H1 (cell line): ENCODE measurements at regions not wholly inside any gene's neighbourhood (a gene's known extent, or its start where the extent isn't known, plus 50 kb on each side); places are given as distances from the start of the nearest gene placed in this dataset.

Experiments
- CTCF ChIA-PET: fragments of 300-600 bp; sonication (Branson Sonifier 250); formaldehyde crosslinking; loops from one replicate; lab custom pipeline; 2021; ENCODE audit not compliant: partially characterized antibody; lab: Charles Lee
- POLR2A ChIA-PET: fragments of 300-600 bp; sonication (Branson Sonifier 250); formaldehyde crosslinking; loops from one replicate; lab custom pipeline; 2021; ENCODE audit warnings: inconsistent platforms; ENCODE audit not compliant: partially characterized antibody; lab: Charles Lee
- DNase-seq, 2 experiments: peaks; one replicate each; pipeline versions ENCODE4 v3.0.0 to v3.0.0-alpha.2; 2010 to 2022; ENCODE audit warnings: low spot score in 2 of 2, low read depth in 1 of 2, mixed read lengths in 1 of 2
- FAIRE-seq: peaks from 2 replicates; lab custom pipeline; 2011; peaks lifted over from hg19 to GRCh38; lab: Jason Lieb, UNC
- H2AFZ ChIP-seq: 2 replicates; pipeline ENCODE4 v1.8.1; 2012; ENCODE audit warnings: low read length, inconsistent platforms
- H2AK5ac ChIP-seq: 2 replicates; pipeline ENCODE4 v1.6.1; 2013; ENCODE audit warnings: low read depth, low read length
- H2BK120ac ChIP-seq: replicated peaks from 2 replicates; pipeline ENCODE3; 2013; ENCODE audit warnings: low read depth, low read length, inconsistent platforms
- H2BK12ac ChIP-seq: 2 replicates; pipeline ENCODE4 v1.6.1; 2013; ENCODE audit warnings: low read depth, low read length
- H2BK15ac ChIP-seq: 2 replicates; pipeline ENCODE4 v1.6.1; 2013; ENCODE audit warnings: low read length
- H2BK20ac ChIP-seq: 2 replicates; pipeline ENCODE4 v1.6.1; 2013; ENCODE audit warnings: low read length
- H2BK5ac ChIP-seq: 2 replicates; pipeline ENCODE4 v1.6.1; 2013; ENCODE audit warnings: low read depth, low read length
- H3K14ac ChIP-seq: 2 replicates; pipeline ENCODE4 v1.6.1; 2013; ENCODE audit warnings: inconsistent platforms; ENCODE audit not compliant: insufficient read length
- H3K18ac ChIP-seq: 2 replicates; pipeline ENCODE4 v1.6.1; 2013; ENCODE audit warnings: low read length; ENCODE audit errors: extremely low read depth
- H3K23ac ChIP-seq: 2 replicates; pipeline ENCODE4 v1.6.1; 2013; ENCODE audit warnings: inconsistent platforms; ENCODE audit not compliant: insufficient read length
- H3K23me2 ChIP-seq: 2 replicates; pipeline ENCODE4 v1.6.1; 2013; ENCODE audit warnings: low read depth, low read length
- H3K27ac ChIP-seq: 2 replicates; pipeline ENCODE4 v1.6.1; 2011; ENCODE audit warnings: low read depth, low read length, inconsistent platforms
- H3K27me3 ChIP-seq, 4 experiments: replicated peaks in 1 of 4; 1 replicate in 1 of 4; 2 replicates in 3 of 4; pipeline versions ENCODE4 v1.6.1 to v1.8.1; 2011 to 2013; ENCODE audit warnings: low read length in 3 of 4, mild to moderate bottlenecking in 3 of 4, inconsistent platforms in 2 of 4, mixed read lengths in 2 of 4, moderate library complexity in 1 of 4; ENCODE audit not compliant: control insufficient read depth in 3 of 4, insufficient read depth in 3 of 4; ENCODE audit errors: extremely low read depth in 1 of 4
- H3K36me3 ChIP-seq, 4 experiments: 2 replicates each; pipeline versions ENCODE4 v1.6.1 to v1.8.1; 2011 to 2013; ENCODE audit warnings: mild to moderate bottlenecking in 4 of 4, low read length in 3 of 4, moderate library complexity in 2 of 4, control low read depth in 1 of 4, inconsistent platforms in 1 of 4; ENCODE audit not compliant: insufficient read depth in 4 of 4, control insufficient read depth in 2 of 4
- H3K4ac ChIP-seq: replicated peaks from 2 replicates; pipeline ENCODE3; 2013; ENCODE audit warnings: low read length, low read depth, mixed read lengths, inconsistent platforms; ENCODE audit not compliant: insufficient read length
- H3K4me1 ChIP-seq, 4 experiments: replicated peaks in 1 of 4; 1 replicate in 1 of 4; 2 replicates in 3 of 4; pipeline versions ENCODE4 v1.6.1 to v1.8.1; 2011 to 2013; ENCODE audit warnings: low read length in 3 of 4, inconsistent platforms in 2 of 4, mixed read lengths in 1 of 4; ENCODE audit not compliant: insufficient read depth in 4 of 4, control insufficient read depth in 3 of 4
- H3K4me2 ChIP-seq, 2 experiments: 2 replicates each; pipeline versions ENCODE4 v1.6.1 to v1.8.1; 2011 to 2013; ENCODE audit warnings: low read depth in 2 of 2, low read length in 2 of 2, control low read depth in 1 of 2, inconsistent platforms in 1 of 2, mild to moderate bottlenecking in 1 of 2; ENCODE audit not compliant: insufficient read depth in 1 of 2
- H3K4me3 ChIP-seq, 4 experiments: fragments of 200-600, 300-600 bp in 1 of 4; sonication (generic), shearing (Covaris generic), sonication (Bioruptor Twin) in 1 of 4; 2 replicates each; pipeline versions ENCODE4 v1.5.1 to v1.8.1; 2011 to 2016; ENCODE audit warnings: low read length in 4 of 4, low read depth in 3 of 4, control low read depth in 2 of 4, inconsistent platforms in 2 of 4, mild to moderate bottlenecking in 2 of 4, mixed read lengths in 1 of 4, moderate library complexity in 1 of 4; ENCODE audit not compliant: insufficient read depth in 2 of 4; ENCODE audit errors: extremely low read depth in 1 of 4
- H3K56ac ChIP-seq: replicated peaks from 2 replicates; pipeline ENCODE3; 2013; ENCODE audit warnings: low read depth, mild to moderate bottlenecking, mixed read lengths, low read length, inconsistent platforms; ENCODE audit not compliant: insufficient read length
- H3K79me1 ChIP-seq: 2 replicates; pipeline ENCODE4 v1.6.1; 2013; ENCODE audit warnings: low read depth, low read length, control low read depth
- H3K79me2 ChIP-seq, 2 experiments: 2 replicates each; pipeline versions ENCODE4 v1.6.1 to v1.8.1; 2012 to 2013; ENCODE audit warnings: low read length in 2 of 2, mild to moderate bottlenecking in 2 of 2, inconsistent platforms in 1 of 2; ENCODE audit not compliant: insufficient read depth in 2 of 2, control insufficient read depth in 1 of 2
- H3K9ac ChIP-seq, 4 experiments: replicated peaks in 1 of 4; 1 replicate in 1 of 4; 2 replicates in 3 of 4; pipeline versions ENCODE4 v1.6.1 to v1.8.1; 2011 to 2013; ENCODE audit warnings: low read depth in 3 of 4, low read length in 3 of 4, control low read depth in 2 of 4, mild to moderate bottlenecking in 2 of 4, moderate library complexity in 2 of 4, inconsistent platforms in 1 of 4; ENCODE audit errors: extremely low read depth in 1 of 4
- H3K9me3 ChIP-seq, 2 experiments: 2 replicates each; pipeline versions ENCODE4 v1.6.1 to v1.8.1; 2012 to 2013; ENCODE audit warnings: mild to moderate bottlenecking in 2 of 2, moderate library complexity in 2 of 2, control low read depth in 1 of 2, inconsistent platforms in 1 of 2, low read depth in 1 of 2, low read length in 1 of 2, mixed read lengths in 1 of 2; ENCODE audit not compliant: insufficient read depth in 2 of 2
- H4K20me1 ChIP-seq, 2 experiments: replicated peaks in 1 of 2; 2 replicates each; pipeline versions ENCODE3 to v1.8.1; 2011 to 2013; ENCODE audit warnings: inconsistent platforms in 2 of 2, low read length in 2 of 2, mild to moderate bottlenecking in 1 of 2; ENCODE audit not compliant: insufficient read depth in 2 of 2, control insufficient read depth in 1 of 2
- H4K5ac ChIP-seq: 2 replicates; pipeline ENCODE4 v1.6.1; 2013; ENCODE audit warnings: low read length, low read depth, mixed read lengths, inconsistent platforms; ENCODE audit not compliant: insufficient read length
- H4K8ac ChIP-seq: 2 replicates; pipeline ENCODE4 v1.8.0; 2013; ENCODE audit warnings: mild to moderate bottlenecking, moderate library complexity, low read length, inconsistent platforms; ENCODE audit not compliant: insufficient read depth; ENCODE audit errors: extremely low read depth
- H4K91ac ChIP-seq: replicated peaks from 2 replicates; pipeline ENCODE3; 2013; ENCODE audit warnings: low read length, mixed read lengths, inconsistent platforms; ENCODE audit not compliant: insufficient read length
- WGBS, 2 experiments: shearing (Covaris generic) in 1 of 2; methylation state at CpG; one replicate each; pipeline versions ENCODE4 v1.1.6 to v1.1.7; 2013 to 2015; ENCODE audit warnings: low lambda C conversion rate in 2 of 2, mixed read lengths in 2 of 2, inconsistent platforms in 1 of 2, low coverage in 1 of 2, missing lambda C conversion rate in 1 of 2; ENCODE audit not compliant: insufficient replicate concordance in 2 of 2, insufficient coverage in 1 of 2, insufficient read length in 1 of 2; ENCODE audit errors: extremely low coverage in 1 of 2, missing lambda C conversion rate in 1 of 2; 5-methylcytosine and 5-hydroxymethylcytosine counted together
- TF ChIP-seq, protein P1 (sequence below): fragments of 300-600 bp; sonication (generic); IDR thresholded peaks from 2 replicates; pipeline ENCODE4 v1.7.1; 2012; ENCODE audit warnings: low read length, moderate library complexity, mild to moderate bottlenecking, inconsistent platforms; ENCODE audit not compliant: insufficient replicate concordance

DNA sequence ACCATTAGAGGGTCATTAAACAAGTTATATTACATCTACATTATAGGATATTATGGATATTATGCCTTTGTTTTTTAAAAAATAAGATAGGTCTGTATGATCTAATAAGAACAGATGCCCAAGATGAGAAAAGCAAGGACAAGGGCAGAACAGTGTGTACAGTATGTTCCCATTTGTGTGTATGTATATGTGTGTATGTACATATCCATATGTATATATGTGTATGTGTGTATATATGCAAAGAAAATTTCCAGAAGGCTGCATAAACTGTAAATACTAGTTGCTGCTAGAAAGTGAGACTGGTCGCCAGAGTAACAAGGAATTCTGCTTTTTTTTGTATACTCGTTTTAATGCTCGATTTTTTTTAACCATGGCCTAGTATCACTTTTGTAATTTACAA, 58.1 kb upstream of the GLIS3 start:
- Histone ChIP-seq H2BK20ac (no peak overlapping the region), H2BK12ac (no peak overlapping the region), H3K4ac (no peak overlapping the region), H4K5ac (no peak overlapping the region), H4K8ac (no peak overlapping the region), H3K9ac (no peak overlapping the region), H2BK5ac (no peak overlapping the region), H3K4me1 (no peaks in the 10 kb centered on the region), H2AK5ac (no peak overlapping the region), H3K23me2 (no peaks in the 10 kb centered on the region), H3K4me3 (no peak overlapping the region), H4K91ac (no peak overlapping the region), H3K56ac (no peak overlapping the region), H3K14ac (no peak overlapping the region), H2AFZ (no peak overlapping the region)
- CTCF ChIA-PET, result no interaction called here
- FAIRE-seq, result no peak
- 83% methylated on average over 3 of the region's 3 CpGs; no CpG with 5 or more reads in 1 of the 2 experiments for WGBS, 2 experiments
- TF ChIP-seq, protein P1, sequence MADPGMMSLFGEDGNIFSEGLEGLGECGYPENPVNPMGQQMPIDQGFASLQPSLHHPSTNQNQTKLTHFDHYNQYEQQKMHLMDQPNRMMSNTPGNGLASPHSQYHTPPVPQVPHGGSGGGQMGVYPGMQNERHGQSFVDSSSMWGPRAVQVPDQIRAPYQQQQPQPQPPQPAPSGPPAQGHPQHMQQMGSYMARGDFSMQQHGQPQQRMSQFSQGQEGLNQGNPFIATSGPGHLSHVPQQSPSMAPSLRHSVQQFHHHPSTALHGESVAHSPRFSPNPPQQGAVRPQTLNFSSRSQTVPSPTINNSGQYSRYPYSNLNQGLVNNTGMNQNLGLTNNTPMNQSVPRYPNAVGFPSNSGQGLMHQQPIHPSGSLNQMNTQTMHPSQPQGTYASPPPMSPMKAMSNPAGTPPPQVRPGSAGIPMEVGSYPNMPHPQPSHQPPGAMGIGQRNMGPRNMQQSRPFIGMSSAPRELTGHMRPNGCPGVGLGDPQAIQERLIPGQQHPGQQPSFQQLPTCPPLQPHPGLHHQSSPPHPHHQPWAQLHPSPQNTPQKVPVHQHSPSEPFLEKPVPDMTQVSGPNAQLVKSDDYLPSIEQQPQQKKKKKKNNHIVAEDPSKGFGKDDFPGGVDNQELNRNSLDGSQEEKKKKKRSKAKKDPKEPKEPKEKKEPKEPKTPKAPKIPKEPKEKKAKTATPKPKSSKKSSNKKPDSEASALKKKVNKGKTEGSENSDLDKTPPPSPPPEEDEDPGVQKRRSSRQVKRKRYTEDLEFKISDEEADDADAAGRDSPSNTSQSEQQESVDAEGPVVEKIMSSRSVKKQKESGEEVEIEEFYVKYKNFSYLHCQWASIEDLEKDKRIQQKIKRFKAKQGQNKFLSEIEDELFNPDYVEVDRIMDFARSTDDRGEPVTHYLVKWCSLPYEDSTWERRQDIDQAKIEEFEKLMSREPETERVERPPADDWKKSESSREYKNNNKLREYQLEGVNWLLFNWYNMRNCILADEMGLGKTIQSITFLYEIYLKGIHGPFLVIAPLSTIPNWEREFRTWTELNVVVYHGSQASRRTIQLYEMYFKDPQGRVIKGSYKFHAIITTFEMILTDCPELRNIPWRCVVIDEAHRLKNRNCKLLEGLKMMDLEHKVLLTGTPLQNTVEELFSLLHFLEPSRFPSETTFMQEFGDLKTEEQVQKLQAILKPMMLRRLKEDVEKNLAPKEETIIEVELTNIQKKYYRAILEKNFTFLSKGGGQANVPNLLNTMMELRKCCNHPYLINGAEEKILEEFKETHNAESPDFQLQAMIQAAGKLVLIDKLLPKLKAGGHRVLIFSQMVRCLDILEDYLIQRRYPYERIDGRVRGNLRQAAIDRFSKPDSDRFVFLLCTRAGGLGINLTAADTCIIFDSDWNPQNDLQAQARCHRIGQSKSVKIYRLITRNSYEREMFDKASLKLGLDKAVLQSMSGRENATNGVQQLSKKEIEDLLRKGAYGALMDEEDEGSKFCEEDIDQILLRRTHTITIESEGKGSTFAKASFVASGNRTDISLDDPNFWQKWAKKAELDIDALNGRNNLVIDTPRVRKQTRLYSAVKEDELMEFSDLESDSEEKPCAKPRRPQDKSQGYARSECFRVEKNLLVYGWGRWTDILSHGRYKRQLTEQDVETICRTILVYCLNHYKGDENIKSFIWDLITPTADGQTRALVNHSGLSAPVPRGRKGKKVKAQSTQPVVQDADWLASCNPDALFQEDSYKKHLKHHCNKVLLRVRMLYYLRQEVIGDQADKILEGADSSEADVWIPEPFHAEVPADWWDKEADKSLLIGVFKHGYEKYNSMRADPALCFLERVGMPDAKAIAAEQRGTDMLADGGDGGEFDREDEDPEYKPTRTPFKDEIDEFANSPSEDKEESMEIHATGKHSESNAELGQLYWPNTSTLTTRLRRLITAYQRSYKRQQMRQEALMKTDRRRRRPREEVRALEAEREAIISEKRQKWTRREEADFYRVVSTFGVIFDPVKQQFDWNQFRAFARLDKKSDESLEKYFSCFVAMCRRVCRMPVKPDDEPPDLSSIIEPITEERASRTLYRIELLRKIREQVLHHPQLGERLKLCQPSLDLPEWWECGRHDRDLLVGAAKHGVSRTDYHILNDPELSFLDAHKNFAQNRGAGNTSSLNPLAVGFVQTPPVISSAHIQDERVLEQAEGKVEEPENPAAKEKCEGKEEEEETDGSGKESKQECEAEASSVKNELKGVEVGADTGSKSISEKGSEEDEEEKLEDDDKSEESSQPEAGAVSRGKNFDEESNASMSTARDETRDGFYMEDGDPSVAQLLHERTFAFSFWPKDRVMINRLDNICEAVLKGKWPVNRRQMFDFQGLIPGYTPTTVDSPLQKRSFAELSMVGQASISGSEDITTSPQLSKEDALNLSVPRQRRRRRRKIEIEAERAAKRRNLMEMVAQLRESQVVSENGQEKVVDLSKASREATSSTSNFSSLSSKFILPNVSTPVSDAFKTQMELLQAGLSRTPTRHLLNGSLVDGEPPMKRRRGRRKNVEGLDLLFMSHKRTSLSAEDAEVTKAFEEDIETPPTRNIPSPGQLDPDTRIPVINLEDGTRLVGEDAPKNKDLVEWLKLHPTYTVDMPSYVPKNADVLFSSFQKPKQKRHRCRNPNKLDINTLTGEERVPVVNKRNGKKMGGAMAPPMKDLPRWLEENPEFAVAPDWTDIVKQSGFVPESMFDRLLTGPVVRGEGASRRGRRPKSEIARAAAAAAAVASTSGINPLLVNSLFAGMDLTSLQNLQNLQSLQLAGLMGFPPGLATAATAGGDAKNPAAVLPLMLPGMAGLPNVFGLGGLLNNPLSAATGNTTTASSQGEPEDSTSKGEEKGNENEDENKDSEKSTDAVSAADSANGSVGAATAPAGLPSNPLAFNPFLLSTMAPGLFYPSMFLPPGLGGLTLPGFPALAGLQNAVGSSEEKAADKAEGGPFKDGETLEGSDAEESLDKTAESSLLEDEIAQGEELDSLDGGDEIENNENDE, result no peak
- TF ChIP-seq, all 59 proteins: peak for 0
- POLR2A ChIA-PET, result no interaction called here
- no peaks in the 10 kb centered on the region for H3K36me3 ChIP-seq
- H2BK120ac ChIP-seq, result no peak overlapping the region
- H3K27me3 ChIP-seq, result no peaks in the 10 kb centered on the region
- H3K79me1 ChIP-seq, result no peaks in the 10 kb centered on the region
- H3K23ac ChIP-seq, result no peak overlapping the region
- DNase-seq, result no peak
- no peak overlapping the region for H3K18ac ChIP-seq
- H3K79me2 ChIP-seq, result no peaks in the 10 kb centered on the region
- H3K4me2 ChIP-seq, result no peak overlapping the region
- no peaks in the 10 kb centered on the region for H4K20me1 ChIP-seq
- no peaks in the 10 kb centered on the region for H3K9me3 ChIP-seq
- H2BK15ac ChIP-seq, result no peak overlapping the region
- H3K27ac ChIP-seq, result no peak overlapping the region
